GDM1 (cell line): ENCODE measurements at regions not wholly inside any gene's neighbourhood (a gene's known extent, or its start where the extent isn't known, plus 50 kb on each side); places are given as distances from the start of the nearest gene placed in this dataset.
"Not testable (repeated sequence)": the region's sequence is repeated elsewhere in the genome, so short reads cannot be mapped to it uniquely, and the experiment has no call there.

ENCODE experiments used
- DNase-seq: peaks from one replicate; lab custom pipeline; 2025; lab: John Stamatoyannopoulos, UW

DNA sequence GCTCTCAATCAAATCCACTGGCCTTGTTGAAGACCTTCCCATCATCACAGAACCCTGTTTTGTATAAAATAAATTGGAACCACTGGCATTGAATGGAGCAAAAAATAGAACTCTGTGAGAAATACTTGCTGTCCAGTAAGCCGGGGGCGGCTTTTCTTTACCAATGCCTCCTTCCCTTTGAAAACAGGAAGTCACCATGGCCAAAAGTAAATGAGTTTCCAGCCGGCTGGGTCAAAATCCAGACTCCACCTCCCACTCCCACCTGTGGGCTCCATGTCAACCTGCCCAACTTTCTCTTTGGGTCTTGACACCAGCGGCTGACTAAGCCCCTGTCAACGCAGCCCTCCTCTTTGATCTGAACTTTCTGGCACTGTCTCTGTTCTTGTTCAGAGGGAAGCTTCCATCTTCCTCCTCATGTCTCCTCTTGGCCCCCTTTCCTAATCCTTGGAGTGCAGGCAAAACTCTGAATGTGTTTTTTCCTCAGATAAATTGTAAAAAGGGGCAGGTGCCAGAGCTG lies 95.2 kb downstream of the TFAP2C start:
- no peak for DNase-seq

DNA sequence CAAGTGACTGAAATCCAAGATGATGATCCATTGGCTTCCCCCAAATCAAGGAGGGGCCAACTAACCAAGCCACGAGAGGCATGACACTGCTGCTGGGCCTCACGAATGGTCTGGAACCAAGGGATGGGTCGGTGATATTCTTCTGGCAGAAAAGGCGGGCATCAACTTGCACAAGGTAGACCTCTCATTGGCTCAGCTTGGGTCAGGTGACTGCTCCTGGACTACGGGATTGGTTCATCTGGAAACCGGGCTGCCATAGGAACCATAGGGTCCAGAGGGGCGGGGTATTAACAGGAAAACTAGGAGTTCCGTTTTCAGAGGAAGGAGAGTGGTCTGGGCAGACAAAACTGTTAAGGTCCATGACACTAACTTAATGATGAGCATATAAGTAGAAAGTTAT lies 100.9 kb downstream of the TFAP2C start:
- no peak for DNase-seq

DNA sequence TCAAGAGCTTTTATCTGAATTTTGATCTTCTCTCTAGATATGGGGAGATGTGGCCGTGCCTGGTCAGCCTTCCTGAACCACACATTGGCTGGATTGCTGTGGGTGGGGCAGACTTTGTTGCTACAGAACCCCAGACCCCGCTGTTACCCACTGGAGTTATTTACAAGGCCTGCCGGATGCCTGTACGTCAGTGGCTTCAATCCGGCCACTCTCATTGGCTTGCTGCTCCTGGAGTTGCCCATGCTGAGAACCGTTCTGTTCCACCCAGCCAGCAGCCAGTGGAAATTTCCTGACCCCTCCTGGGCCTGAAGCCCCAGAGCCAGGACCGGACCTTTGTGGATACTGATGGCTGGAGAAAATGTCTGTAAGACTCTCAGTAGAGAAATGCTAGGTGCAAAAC lies 101.9 kb downstream of the TFAP2C start:
- DNase-seq: no peak

DNA sequence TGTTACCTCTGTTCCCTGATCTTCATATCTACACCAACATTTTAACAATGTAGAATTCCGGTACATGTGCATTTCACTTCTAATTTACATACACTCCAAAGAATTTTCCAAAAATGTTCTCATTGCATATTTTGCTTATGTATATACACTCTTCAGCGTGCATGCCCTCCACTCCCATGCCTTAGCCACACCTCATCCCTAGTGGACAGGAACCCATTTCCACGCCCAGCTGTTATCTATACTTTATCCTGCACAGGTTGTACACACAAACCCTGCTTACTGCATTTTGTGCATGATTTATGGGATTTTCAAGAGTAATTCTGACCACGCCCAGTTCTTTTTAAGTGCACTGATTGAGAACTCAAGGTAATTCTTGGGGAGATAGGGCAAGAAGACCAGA lies 102.4 kb downstream of the TFAP2C start:
- DNase-seq: no peak

DNA sequence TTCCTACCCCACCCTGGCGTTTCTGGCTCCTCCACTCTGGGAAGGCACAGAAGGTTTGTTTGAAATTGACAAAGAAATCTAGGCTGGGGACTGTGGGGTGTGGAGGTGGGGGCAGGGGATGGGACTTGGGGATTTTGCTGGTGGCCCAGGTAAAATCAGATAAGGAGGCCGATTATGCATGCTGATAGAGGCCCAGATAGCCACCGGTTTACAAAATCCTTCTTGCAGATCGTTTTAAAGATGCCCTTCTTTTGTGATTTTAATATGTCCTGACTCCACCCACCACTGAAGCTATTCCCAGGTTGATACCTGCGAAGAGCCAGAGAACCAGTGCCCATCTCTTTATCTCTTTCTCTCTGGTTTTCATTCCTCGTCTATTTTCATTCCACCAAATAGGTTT lies 104.9 kb downstream of the TFAP2C start:
- no peak for DNase-seq

DNA sequence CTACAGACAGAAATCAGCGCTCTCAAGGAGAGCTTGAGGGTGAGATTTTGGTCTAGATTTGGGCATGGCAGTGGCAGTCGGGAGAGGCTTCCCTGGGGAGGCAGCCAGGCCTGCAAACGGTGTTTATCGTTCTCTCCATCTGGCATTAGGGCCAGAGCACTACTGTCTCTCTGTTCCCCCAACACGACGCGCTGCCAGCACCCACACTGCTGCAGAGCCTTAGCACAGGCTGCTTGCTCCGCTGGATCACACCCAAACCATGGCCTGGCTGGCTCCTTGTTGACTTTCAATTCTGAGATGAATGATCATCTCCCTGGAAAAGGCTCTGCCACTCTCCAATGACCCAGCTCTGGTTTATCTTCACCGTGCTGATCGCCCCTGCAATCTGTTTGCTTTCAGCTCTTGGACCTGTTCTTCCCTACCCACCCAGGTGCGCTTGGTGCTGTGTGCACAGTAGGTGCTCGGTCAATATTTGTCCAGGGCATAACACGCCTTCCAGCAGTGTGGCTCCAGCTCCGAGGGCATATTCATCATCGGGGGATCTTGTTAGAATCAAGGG lies 106.1 kb downstream of the TFAP2C start:
- no peak for DNase-seq

DNA sequence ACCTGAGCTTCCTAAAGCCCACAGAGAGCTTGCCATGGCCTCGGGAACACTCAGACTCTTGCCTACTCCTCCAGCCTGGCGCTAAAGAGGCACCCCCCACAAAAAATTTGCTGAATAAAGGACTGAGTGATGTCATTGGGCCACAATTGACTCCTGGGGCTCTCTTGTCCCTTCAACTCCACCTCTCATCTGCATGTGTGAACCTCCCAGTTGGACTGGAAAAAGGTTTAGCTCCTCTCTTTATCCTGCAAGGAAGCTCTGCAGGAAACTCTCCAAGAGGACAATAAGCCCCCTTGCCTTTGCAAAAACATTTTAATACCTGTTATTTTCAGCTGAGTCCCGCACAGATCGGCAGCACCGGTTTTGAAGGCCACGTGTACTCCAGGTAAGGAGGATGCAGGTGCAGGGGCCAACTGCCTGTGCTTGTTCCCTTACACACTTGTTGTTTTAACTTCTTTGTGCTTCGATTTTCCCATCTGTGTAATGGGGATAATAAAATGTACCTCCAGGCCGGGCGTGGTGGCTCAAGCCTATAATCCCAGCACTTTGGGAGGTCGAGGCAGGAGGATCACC lies 107.3 kb downstream of the TFAP2C start:
- DNase-seq: no peak

DNA sequence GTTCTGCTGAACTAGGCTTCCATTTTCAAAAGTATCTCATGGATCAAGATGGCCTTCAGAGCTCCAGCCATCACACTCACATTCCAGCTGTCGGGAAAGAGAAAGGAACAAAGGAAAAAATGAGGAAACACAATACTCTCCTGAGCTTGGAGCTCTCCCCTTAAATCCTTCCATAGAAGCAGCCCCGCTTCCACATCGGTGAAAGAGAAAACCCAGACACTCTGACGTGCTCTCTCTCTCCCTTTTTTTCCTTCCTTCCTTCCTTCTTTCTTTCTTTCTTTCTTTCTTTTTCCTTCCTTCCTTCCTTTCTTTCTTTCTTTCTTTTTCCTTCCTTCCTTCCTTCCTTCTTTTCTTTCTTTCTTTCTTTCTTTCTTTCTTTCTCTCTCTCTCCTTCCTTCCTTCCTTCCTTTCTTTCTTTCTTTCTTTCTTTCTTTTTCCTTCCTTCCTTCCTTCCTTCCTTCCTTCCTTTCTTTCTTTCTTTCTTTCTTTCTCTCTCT lies 115.3 kb downstream of the TFAP2C start:
- DNase-seq: not testable (repeated sequence)

DNA sequence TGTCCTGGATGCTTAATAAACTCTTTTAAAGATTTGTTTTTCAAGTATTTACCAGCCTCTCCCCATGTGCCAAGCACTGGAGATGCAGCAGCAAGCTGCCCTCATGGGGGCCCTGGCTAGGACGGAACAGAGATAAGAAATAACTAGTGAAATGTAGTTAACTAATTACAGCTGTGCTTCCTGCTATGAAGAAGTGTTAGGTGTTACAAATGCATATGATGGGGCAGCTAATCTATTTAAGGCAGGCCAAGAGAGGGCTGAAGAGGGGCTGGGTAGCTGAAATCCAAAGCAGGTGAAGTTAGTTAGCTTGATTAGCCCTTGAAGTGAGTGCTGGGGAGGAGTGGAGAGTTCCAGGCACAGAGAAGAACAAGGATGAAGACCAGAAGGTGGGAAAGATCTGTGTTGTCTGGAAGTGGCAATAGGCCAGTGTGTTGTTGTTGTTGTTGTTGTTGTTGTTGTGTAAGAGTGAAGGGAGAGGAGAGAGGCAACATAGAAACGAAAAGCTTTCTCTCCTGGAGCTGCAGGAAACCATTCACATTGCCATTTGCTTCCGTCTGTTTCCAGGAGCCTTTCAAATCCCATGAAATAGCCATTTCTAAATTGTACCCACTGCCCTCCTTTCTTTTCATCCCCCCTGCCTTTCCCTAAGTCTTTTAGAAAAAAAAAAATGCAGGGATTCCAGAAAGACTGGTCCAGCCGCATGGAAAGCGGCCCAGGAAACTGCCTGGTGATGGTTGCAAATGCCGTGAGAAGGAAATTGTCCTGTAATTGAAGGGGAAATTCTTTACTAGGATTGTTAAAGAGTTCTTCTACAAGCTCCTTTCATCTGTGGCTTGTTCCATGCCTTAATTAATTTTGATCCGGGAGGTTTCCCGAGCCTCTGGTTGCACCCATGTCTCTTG lies 119.6 kb downstream of the TFAP2C start:
- no peak for DNase-seq

DNA sequence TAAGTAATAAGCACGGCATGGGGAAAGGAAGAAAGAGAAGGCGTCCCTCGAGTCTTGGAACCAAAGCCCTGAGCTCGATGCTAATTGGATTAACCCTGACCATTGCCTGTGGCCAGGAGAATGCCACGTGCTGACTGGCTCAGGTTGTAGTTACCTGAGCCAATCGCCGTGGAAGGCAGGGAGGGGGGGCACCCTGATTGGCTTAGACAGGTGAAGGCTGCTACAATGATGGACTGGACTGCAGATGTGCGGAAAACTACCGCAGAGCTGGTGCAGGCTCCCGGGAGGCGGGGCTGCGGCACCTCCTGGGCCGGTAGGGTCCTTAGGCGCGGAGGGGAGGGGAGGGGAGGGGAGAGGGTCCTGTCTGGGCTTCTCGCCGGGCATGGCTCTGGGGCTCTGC lies 121.3 kb downstream of the TFAP2C start:
- no peak for DNase-seq

DNA sequence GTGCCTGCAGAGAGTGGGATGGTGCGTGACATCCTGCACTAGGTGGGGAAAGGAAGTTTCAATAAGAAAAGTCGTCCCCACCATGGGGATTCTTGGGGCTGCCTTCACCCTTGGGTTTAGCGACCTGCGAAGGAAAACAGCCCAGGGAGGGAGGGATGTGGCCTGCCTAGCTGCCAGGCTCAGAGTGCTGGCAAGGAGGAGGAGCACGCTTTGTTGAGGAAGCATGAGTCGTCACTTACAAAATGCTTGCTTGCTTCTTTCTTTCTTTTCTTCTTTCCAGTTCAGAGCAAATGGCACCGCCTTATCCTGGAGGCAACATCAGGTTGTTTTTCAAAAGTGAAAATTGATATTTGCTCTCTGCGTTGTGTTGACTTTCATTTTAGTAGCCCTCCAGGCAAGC lies 123.2 kb downstream of the TFAP2C start:
- no peak for DNase-seq

DNA sequence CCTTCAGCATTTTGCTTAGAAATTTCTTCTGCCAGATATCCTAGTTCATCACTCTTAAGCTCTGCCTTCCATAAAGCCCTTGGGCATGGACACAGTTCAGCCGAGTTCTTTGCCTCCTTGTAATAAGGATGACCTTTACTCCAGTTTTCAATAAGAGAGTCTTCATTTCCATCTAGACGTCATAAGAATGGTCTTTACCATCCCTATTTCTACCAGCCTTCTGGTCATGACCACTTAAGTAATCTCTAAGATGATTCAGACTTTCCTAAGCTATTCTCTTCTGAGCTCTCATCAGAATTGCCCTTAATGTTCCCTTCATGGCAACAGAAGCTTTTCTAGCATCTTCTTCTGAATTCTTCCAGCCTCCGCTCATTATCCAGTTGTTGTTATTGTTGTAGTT lies 126.1 kb downstream of the TFAP2C start:
- no peak for DNase-seq

DNA sequence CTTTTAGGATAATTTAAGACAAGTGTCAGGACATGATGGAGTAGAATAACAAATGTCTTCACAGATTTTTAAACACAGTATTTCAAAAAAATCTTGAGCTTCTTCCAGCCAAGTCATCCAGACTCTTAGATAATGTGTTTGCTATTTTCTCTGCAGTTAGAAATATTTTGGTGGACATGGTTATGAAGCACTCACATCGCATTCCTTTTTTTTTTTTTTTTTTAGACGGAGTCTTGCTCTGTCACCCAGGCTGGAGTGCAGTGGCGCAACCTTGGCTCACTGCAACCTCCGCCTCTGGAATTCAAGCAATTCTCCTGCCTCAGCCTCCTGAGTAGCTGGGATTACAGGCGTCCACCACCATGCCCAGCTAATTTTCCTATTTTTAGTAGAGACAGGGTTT lies 127.6 kb downstream of the TFAP2C start:
- DNase-seq: not testable (repeated sequence)

DNA sequence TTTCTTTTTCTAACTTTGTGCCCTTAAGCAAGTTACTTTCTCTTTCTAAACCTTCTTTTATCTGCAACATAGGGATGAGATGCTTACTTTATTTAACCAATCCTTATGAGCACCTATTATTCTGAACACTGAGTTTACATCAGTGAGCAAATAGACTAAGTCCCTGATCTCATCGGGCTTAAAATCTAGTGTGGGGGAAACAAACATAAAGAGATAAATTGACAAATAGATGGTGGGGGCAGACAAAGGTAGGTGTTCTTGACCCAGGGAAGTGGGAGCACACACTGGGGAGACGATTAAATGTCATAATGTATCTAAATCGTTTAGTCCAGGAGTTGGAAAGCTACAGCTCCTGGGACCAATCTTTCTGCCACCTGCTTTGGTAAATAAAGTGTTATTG lies 129.6 kb downstream of the TFAP2C start:
- no peak for DNase-seq

DNA sequence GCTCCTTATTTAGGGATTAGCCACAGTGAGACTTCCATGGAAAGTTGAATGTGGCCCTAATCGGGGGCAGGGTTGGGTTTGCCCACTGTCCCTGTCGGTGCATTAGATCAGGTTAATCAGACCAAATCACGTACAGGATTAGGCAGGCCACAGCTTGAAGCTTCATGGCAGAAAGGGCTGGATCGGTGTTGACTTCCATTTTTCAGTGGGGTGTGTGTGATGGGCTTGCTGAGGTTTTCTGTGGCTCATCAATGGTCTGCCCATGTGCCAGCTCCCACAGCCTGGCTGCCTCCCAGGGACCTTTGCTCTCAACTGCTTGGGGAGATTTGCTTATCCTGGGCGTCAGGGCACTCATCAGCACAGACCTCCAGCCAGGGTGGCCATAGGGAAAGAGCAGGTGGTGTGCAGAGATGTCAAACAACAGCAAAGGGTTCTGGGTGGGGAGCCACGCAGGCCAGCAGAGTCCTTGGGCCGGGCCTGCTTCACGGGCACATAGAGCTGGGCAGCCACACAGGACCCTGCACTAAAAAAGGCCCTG lies 130.7 kb downstream of the TFAP2C start:
- no peak for DNase-seq

DNA sequence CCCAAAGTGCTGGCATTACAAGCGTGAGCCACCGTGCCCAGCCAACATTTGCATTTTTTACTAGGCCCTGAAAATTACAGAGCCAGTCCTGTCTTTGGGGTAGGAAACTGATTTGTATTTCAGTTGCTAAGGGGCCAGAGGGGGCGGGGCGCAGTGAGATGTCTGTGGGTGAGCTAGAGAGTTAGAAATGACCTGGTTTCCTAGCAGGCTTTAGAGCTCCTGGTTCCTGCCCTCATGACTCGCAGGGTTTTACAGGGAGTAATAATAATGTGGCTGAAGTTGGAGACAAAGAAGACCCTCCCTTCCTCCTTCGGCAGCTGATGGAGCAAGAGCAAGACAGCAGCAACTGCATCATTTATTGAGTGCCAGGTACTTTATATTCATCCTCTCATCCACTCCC lies 131.5 kb downstream of the TFAP2C start:
- no peak for DNase-seq

DNA sequence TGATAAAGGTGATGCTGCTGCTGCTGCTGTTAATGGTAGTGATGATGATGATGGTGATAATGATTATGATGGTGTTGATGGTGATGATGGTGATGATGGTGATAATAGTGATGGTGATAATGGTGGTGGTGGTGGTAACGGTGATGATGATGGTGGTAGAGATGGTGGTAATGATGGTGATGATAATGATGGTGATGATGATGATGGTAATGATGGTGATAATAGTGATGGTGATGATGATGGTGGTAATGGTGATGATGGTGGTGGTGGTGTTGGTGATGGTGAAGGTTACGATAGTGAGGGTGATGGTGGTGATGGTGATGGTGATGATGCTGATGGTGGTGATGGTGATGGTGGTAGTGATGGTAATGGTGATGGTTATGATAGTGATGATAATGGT lies 132.3 kb downstream of the TFAP2C start:
- no peak for DNase-seq

DNA sequence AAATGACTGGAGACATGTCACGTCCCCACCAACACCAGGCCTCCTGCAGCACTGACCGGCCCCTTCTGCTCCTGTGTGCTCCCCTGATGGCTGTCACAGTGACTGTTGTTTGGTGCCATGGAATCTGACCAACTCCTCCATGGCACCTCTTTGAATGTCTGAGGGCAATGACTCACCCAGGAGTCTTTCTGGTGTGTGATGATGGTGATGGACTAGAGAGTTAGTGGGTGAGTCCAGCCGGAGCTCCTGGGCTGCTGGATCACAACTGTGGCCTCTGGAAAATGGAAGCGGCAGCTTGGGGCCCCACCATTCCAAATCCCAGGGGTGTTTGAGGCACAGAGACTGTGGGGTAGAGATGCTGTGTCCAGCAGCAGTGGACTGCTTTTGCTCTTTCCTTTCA lies 133.3 kb downstream of the TFAP2C start:
- DNase-seq: no peak

DNA sequence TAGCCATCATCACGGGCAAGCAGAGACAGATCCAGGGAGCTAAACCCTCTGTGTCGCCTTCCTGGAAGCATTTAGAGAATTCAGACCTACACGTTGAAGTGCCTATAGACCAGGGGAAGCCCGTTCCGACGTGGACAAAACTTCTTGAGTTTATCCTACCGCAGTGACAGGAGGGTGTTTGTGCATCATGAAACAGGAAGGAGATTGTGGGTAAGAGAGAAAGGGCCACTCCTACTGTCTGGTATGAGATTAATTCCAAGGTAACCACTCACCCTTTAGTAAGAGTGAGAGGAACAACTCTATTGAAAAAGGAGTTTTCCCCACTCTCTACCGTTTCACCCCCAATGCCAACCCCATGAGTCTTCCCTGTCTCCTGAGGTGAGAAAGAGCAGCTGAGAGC lies 133.7 kb downstream of the TFAP2C start:
- no peak for DNase-seq

DNA sequence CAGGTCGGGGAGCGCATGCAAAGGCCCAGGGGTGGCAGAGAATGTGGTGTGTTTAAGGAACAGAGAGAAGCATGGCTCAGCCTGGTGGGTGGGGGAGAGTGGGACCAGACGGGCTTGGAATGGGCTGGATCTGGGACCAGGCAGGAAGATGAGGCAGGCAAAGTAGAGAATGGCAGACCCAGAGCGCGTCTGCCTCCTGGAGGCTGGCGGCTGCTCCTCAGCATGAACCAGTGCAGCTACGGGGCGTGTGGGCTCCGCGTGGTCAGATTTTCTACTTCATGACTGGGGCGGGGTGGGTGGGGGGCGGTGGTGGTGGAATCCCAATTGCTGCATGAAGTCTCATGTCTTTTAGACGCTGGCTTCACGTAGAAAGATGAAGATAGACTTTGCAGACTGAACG lies 135.6 kb downstream of the TFAP2C start:
- no peak for DNase-seq

DNA sequence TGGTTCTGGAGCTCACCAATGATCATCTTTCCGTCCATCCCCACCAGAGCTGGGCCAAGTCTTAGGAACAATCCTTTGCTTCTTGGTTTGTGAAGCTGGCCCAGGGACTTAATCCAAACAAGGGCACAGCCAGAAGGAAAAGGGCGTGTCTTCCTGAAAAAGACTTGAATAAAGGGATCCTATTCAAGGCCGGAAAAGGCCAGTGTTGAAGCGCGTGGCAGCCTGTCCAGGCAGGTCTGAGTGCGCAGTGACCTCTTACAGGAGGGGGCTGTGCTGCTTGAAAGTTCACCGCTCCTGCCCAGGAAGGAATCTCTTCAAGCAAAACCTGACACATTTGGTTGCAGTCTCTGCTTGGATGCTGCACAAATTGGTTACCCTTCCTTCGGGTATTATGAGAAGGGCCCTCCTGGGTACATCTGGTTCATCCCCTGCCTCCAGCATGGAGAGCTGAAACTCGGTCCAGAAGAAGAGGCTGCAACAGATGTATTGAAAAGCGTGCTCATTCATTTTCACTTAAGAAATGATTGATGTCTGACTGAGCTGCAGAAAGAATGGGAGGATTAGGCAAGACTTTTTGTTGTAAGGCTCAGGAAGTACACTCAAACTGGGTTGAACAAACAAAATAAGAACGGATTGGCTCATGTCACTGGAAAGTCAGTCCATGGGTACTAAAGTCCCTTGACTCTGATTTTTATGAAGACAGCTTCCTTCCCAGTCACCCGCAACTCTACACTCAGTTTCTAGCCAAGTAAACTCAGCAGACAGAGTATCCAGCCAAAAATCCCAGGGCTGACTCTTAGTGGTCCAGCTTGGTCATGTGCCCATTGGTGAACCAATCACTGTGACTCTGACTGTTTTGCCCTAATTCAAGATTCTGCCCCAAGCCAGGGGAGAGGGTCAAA lies 136.3 kb downstream of the TFAP2C start:
- no peak for DNase-seq

DNA sequence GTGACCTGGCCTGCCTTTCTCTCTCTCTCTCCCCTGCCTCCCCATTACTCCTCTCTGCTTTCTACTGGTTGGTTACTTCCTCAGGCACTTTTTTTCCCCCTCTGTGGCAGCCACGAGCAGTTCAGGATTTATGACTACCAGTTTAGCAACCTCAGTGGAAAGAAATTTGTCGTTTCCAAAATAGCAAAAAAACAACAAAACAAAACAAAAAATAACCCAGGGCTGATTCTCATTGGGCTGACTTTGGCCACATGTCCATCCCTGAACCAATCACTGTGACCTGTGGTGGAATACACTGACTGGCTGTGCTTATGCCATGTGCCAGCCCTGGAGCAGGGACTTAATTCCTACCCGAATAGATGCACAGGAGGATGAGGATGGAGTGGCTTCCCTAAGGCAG lies 137.4 kb downstream of the TFAP2C start:
- no peak for DNase-seq
